ENCODE measurements at regions not wholly inside any gene's neighbourhood (a gene's known extent, or its start where the extent isn't known, plus 50 kb on each side); places are given as distances from the start of the nearest gene placed in this dataset.
"Not testable (repeated sequence)": the region's sequence is repeated elsewhere in the genome, so short reads cannot be mapped to it uniquely, and the experiment has no call there.

GRCh38 chr1:16797065-16797464 lies 56.7 kb downstream of the RNU1-4 start:
- TF ChIP-seq, protein P1, sequence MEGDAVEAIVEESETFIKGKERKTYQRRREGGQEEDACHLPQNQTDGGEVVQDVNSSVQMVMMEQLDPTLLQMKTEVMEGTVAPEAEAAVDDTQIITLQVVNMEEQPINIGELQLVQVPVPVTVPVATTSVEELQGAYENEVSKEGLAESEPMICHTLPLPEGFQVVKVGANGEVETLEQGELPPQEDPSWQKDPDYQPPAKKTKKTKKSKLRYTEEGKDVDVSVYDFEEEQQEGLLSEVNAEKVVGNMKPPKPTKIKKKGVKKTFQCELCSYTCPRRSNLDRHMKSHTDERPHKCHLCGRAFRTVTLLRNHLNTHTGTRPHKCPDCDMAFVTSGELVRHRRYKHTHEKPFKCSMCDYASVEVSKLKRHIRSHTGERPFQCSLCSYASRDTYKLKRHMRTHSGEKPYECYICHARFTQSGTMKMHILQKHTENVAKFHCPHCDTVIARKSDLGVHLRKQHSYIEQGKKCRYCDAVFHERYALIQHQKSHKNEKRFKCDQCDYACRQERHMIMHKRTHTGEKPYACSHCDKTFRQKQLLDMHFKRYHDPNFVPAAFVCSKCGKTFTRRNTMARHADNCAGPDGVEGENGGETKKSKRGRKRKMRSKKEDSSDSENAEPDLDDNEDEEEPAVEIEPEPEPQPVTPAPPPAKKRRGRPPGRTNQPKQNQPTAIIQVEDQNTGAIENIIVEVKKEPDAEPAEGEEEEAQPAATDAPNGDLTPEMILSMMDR (IDR thresholded peaks at IDR 0.05): not testable (repeated sequence)
- TF ChIP-seq POLR2A, POLR2AphosphoS5 (IDR thresholded peaks at IDR 0.05): not testable (repeated sequence)
